ENCODE measurements at regions not wholly inside any gene's neighbourhood (a gene's known extent, or its start where the extent isn't known, plus 50 kb on each side); places are given as distances from the start of the nearest gene placed in this dataset.
"Not testable (repeated sequence)": the region's sequence is repeated elsewhere in the genome, so short reads cannot be mapped to it uniquely, and the experiment has no call there.

- TF ChIP-seq, protein P1, sequence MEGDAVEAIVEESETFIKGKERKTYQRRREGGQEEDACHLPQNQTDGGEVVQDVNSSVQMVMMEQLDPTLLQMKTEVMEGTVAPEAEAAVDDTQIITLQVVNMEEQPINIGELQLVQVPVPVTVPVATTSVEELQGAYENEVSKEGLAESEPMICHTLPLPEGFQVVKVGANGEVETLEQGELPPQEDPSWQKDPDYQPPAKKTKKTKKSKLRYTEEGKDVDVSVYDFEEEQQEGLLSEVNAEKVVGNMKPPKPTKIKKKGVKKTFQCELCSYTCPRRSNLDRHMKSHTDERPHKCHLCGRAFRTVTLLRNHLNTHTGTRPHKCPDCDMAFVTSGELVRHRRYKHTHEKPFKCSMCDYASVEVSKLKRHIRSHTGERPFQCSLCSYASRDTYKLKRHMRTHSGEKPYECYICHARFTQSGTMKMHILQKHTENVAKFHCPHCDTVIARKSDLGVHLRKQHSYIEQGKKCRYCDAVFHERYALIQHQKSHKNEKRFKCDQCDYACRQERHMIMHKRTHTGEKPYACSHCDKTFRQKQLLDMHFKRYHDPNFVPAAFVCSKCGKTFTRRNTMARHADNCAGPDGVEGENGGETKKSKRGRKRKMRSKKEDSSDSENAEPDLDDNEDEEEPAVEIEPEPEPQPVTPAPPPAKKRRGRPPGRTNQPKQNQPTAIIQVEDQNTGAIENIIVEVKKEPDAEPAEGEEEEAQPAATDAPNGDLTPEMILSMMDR (IDR thresholded peaks at IDR 0.05): not testable (repeated sequence)
- not testable (repeated sequence) for TF ChIP-seq POLR2A, POLR2AphosphoS5 (IDR thresholded peaks at IDR 0.05)
These were observed 56.1 kb upstream of the GABRA3 start for GRCh38 chrX:152507168-152507567.
